CD4-positive, CD25-positive, alpha-beta regulatory T cell (primary cell): ENCODE measurements at regions not wholly inside any gene's neighbourhood (a gene's known extent, or its start where the extent isn't known, plus 50 kb on each side); places are given as distances from the start of the nearest gene placed in this dataset.

Source experiments
- ATAC-seq, 2 donors: fragments of 150-1000 bp; cut with Tn5 transposase; one replicate each; pipeline ENCODE4 v1.10.0; 2021; ENCODE audit warnings: low read depth in 2 of 2, moderate number of reproducible peaks in 2 of 2, moderate library complexity in 1 of 2
- DNase-seq, 3 donors: peaks; one replicate each; pipeline versions ENCODE4 v3.0.0 to v3.0.0-alpha.2; 2012 to 2022; ENCODE audit warnings: mixed read lengths in 1 of 3
- H3K27ac ChIP-seq: one replicate; pipeline ENCODE4 v1.7.0; 2013; ENCODE audit warnings: mild to moderate bottlenecking, low read length; ENCODE audit not compliant: insufficient read depth, poor library complexity, severe bottlenecking
- H3K27me3 ChIP-seq: one replicate; pipeline ENCODE4 v1.7.0; 2013; ENCODE audit warnings: low read length; ENCODE audit not compliant: control insufficient read depth, insufficient read depth
- H3K36me3 ChIP-seq: one replicate; pipeline ENCODE4 v1.7.0; 2013; ENCODE audit warnings: mild to moderate bottlenecking, low read length, moderate library complexity; ENCODE audit not compliant: control insufficient read depth, insufficient read depth
- H3K4me1 ChIP-seq: 2 replicates; pipeline ENCODE4 v1.7.0; 2013; ENCODE audit warnings: mild to moderate bottlenecking, low read length; ENCODE audit not compliant: insufficient read depth, control insufficient read depth, poor library complexity, severe bottlenecking
- H3K4me3 ChIP-seq: one replicate; pipeline ENCODE4 v1.7.0; 2013; ENCODE audit warnings: low read depth, mild to moderate bottlenecking, low read length, moderate library complexity
- H3K9me3 ChIP-seq, 2 experiments: 1 replicate in 1 of 2; 2 replicates in 1 of 2; pipeline ENCODE4 v1.7.0; 2013; ENCODE audit warnings: low read length in 2 of 2, mild to moderate bottlenecking in 1 of 2, moderate library complexity in 1 of 2; ENCODE audit not compliant: control insufficient read depth in 2 of 2
- H3K27ac Mint-ChIP-seq, 3 donors: one replicate each; pipeline ENCODE4 v1.8.0; 2020 to 2022; ENCODE audit warnings: mild to moderate bottlenecking in 3 of 3, mixed read lengths in 3 of 3, moderate library complexity in 2 of 3
- H3K27me3 Mint-ChIP-seq: one replicate; pipeline ENCODE4 v1.8.0; 2022; ENCODE audit warnings: mild to moderate bottlenecking, mixed read lengths
- H3K36me3 Mint-ChIP-seq: one replicate; pipeline ENCODE4 v1.8.0; 2020; ENCODE audit warnings: mixed read lengths
- H3K4me1 Mint-ChIP-seq, 4 donors: one replicate each; pipeline ENCODE4 v1.8.0; 2020 to 2022; ENCODE audit warnings: mixed read lengths in 4 of 4, mild to moderate bottlenecking in 1 of 4
- H3K4me3 Mint-ChIP-seq, 4 donors: one replicate each; pipeline ENCODE4 v1.8.0; 2020 to 2022; ENCODE audit warnings: mild to moderate bottlenecking in 4 of 4, mixed read lengths in 4 of 4, moderate library complexity in 3 of 4
- H3K9me3 Mint-ChIP-seq, 7 donors: one replicate each; pipeline ENCODE4 v1.8.0; 2020 to 2022; ENCODE audit warnings: mixed read lengths in 7 of 7, mild to moderate bottlenecking in 3 of 7, moderate library complexity in 2 of 7

DNA sequence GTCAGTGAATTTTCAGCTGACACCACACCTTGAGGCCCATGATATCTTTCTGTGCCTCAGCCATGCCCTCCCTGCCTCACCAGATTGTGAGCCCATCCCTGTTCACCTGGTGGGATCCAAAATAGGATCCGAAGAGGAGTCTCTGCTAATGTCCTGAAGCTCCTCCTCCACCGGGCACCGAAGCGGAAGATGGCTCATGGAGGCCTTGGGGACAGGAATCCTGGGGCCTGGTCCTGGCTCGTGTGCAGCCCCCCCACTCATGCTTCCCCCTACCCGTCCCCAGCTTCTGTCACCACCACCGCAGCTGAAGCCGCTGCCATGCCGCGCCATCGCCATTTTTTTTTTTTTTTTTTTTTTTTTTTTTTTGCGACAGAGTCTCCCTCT is 1683.4 kb downstream of the TP53TG3F start:
- no peaks in the 10 kb centered on the region for H3K27me3 ChIP-seq
- H3K9me3 Mint-ChIP-seq: peaks cover 0 to 32% (median 15%) of the 10 kb centered on the region in 7 donors
- DNase-seq: no peak
- H3K36me3 Mint-ChIP-seq: no peaks in the 10 kb centered on the region
- H3K27me3 Mint-ChIP-seq: no peaks in the 10 kb centered on the region
- H3K27ac Mint-ChIP-seq: no peak overlapping the region
- H3K4me3 ChIP-seq: no peak overlapping the region
- H3K27ac ChIP-seq: no peak overlapping the region
- H3K9me3 ChIP-seq: peaks cover 8 to 61% of the 10 kb centered on the region in 2 experiments
- no peaks in the 10 kb centered on the region for H3K4me1 ChIP-seq
- H3K4me1 Mint-ChIP-seq: no peaks in the 10 kb centered on the region
- ATAC-seq: no peak
- H3K36me3 ChIP-seq: no peaks in the 10 kb centered on the region
- H3K4me3 Mint-ChIP-seq: no peak overlapping the region

DNA sequence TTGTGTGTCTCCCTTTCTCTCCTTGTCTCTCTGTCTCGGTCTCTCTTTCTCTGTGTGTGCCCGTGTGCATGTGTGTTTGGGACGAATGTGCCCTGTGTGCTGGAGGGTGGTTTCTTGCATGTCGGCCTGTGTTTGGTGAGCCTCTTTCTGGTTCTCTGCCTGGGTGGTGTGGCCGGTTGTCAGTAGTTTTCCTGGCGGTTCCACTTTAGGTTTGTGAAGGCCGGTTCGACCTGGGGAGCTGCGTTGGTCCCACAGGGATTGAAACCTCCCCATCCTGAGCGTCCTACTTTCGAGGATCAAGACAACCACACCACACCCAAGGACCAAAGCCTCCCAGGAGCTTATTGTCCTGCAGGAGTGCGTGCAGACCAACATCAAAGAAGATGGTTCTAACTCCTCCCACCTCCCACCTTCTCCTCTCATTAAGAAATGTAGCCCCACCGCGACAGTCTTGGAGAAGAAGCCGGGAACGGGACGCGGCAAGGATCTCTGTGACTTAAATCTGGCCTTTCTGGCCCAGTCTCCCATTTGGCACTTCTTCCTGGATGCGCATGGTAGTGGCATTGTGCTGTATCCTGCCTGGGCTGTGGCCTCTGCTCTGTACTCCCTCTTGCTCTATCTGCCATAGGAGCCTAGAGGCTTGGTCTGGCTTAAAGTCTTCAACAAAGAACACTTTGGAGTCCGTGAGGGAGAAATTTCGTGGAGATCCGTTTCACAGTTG is 1685.0 kb downstream of the TP53TG3F start:
- DNase-seq: no peak
- no peak for ATAC-seq
- no peaks in the 10 kb centered on the region for H3K36me3 Mint-ChIP-seq
- no peaks in the 10 kb centered on the region for H3K4me1 Mint-ChIP-seq
- H3K4me3 Mint-ChIP-seq: no peak overlapping the region
- peak overlapping the region in 1 of 3 donors; percentile 48 for H3K27ac Mint-ChIP-seq
- H3K27ac ChIP-seq: no peak overlapping the region
- no peaks in the 10 kb centered on the region for H3K4me1 ChIP-seq
- H3K4me3 ChIP-seq: no peak overlapping the region
- peaks cover 8 to 72% of the 10 kb centered on the region in 2 experiments for H3K9me3 ChIP-seq
- H3K9me3 Mint-ChIP-seq: peaks cover 0 to 39% (median 13%) of the 10 kb centered on the region in 7 donors
- H3K27me3 ChIP-seq: no peaks in the 10 kb centered on the region
- no peaks in the 10 kb centered on the region for H3K36me3 ChIP-seq
- H3K27me3 Mint-ChIP-seq: no peaks in the 10 kb centered on the region

- H3K36me3 ChIP-seq: no peaks in the 10 kb centered on the region
- H3K4me3 Mint-ChIP-seq: no peak overlapping the region
- H3K4me1 ChIP-seq: no peaks in the 10 kb centered on the region
- H3K9me3 Mint-ChIP-seq: peaks cover 0 to 39% (median 11%) of the 10 kb centered on the region in 7 donors
- no peak overlapping the region for H3K27ac ChIP-seq
- H3K4me3 ChIP-seq: no peak overlapping the region
- DNase-seq: no peak
- H3K9me3 ChIP-seq: peaks cover 5 to 69% of the 10 kb centered on the region in 2 experiments
- H3K27me3 Mint-ChIP-seq: no peaks in the 10 kb centered on the region
- no peak overlapping the region for H3K27ac Mint-ChIP-seq
- no peaks in the 10 kb centered on the region for H3K4me1 Mint-ChIP-seq
- H3K36me3 Mint-ChIP-seq: no peaks in the 10 kb centered on the region
- no peak for ATAC-seq
- no peaks in the 10 kb centered on the region for H3K27me3 ChIP-seq
Measured at GRCh38 chr16:35146031-35146710, 1686.8 kb downstream of the TP53TG3F start.

DNA sequence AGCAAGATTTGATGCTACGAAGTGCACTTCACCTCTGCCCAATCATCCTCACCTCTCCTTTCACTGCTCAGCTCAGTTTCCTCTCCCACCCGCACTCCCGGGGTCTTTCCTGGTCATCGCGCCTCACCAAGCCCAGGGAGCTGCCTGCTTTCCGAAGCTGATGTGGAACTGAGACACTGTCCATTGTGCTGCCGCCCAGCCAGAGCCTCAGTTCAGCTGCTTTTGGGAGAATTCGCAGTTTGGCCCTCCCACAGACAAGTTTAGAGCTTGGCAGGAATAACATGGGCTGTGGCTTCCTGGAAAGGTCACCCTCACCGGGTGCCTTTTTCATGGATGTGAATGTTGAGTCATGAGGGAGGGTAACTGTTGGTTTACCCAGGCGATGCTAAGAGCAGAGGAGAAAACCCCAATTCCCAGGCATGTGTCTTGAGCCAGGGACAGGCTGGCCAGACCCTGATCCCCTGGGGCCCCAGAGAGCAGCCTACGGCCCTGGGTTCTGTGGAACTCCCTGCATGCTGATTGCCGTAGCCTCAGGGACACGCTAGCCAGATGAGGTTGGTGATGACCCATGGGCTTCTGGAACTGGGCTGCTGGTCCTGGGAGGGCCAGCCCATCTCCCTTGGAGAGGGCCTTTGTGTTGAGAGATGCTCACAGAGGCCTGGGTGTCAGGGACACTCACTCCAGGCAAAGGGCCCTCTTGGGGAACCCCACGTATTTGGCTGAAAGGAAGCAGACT is 1687.5 kb downstream of the TP53TG3F start:
- no peaks in the 10 kb centered on the region for H3K27me3 Mint-ChIP-seq
- no peaks in the 10 kb centered on the region for H3K4me1 ChIP-seq
- ATAC-seq: no peak
- no peaks in the 10 kb centered on the region for H3K36me3 ChIP-seq
- no peak overlapping the region for H3K4me3 Mint-ChIP-seq
- no peak overlapping the region for H3K27ac Mint-ChIP-seq
- DNase-seq: no peak
- H3K27me3 ChIP-seq: no peaks in the 10 kb centered on the region
- H3K27ac ChIP-seq: no peak overlapping the region
- peaks cover 0 to 39% (median 8%) of the 10 kb centered on the region in 7 donors for H3K9me3 Mint-ChIP-seq
- H3K9me3 ChIP-seq: peaks cover 5 to 75% of the 10 kb centered on the region in 2 experiments
- no peak overlapping the region for H3K4me3 ChIP-seq
- no peaks in the 10 kb centered on the region for H3K36me3 Mint-ChIP-seq
- no peaks in the 10 kb centered on the region for H3K4me1 Mint-ChIP-seq

- H3K27ac Mint-ChIP-seq: no peak overlapping the region
- Histone ChIP-seq H3K4me3 (no peak overlapping the region), H3K36me3 (no peaks in the 10 kb centered on the region), H3K4me1 (no peaks in the 10 kb centered on the region), H3K9me3 (peaks cover 5 to 81% of the 10 kb centered on the region in 2 experiments), H3K27me3 (no peaks in the 10 kb centered on the region), H3K27ac (no peak overlapping the region)
- ATAC-seq (no peak), DNase-seq (no peak)
- no peaks in the 10 kb centered on the region for H3K36me3 Mint-ChIP-seq
- H3K9me3 Mint-ChIP-seq: peaks cover 0 to 41% (median 8%) of the 10 kb centered on the region in 7 donors
- H3K4me3 Mint-ChIP-seq: no peak overlapping the region
- H3K27me3 Mint-ChIP-seq: no peaks in the 10 kb centered on the region
- H3K4me1 Mint-ChIP-seq: no peaks in the 10 kb centered on the region
Measured at GRCh38 chr16:35147556-35148504, 1688.4 kb downstream of the TP53TG3F start.

DNA sequence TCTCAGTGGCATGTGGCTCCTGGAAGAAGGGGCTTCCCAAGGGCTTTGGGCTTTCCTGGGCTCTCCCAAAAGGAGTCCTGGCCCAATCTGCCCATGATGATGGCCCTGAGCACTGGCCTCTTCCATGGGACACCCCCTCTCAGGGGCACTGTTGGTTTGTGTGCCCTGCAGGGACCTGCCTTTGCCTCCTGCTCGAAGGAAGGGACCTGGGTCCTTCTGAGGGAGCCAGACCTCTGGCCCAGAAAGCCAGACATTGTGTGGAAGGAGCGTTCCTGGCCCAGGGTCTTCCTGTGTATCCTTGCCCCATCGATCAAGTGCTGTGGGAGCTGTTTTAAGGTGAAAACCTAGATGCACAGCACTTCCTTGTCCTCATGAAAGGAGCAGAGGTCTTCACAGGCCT is 1689.3 kb downstream of the TP53TG3F start:
- H3K4me3 ChIP-seq: no peak overlapping the region
- Mint-ChIP-seq H3K4me3 (no peak overlapping the region), H3K27ac (no peak overlapping the region), H3K36me3 (no peaks in the 10 kb centered on the region), H3K4me1 (no peaks in the 10 kb centered on the region), H3K27me3 (no peaks in the 10 kb centered on the region), H3K9me3 (peaks cover 0 to 47% (median 10%) of the 10 kb centered on the region in 7 donors)
- DNase-seq (no peak), ATAC-seq (no peak)
- no peak overlapping the region for H3K27ac ChIP-seq
- peaks cover 5 to 82% of the 10 kb centered on the region in 2 experiments for H3K9me3 ChIP-seq
- no peaks in the 10 kb centered on the region for H3K27me3 ChIP-seq
- no peaks in the 10 kb centered on the region for H3K36me3 ChIP-seq
- H3K4me1 ChIP-seq: no peaks in the 10 kb centered on the region

GRCh38 chr16:35149550-35149949 is 1690.1 kb downstream of the TP53TG3F start:
- Mint-ChIP-seq H3K4me1 (no peaks in the 10 kb centered on the region), H3K9me3 (peaks cover 0 to 48% (median 9%) of the 10 kb centered on the region in 7 donors), H3K4me3 (no peak overlapping the region), H3K27me3 (no peaks in the 10 kb centered on the region), H3K27ac (no peak overlapping the region), H3K36me3 (no peaks in the 10 kb centered on the region)
- Histone ChIP-seq H3K27me3 (no peaks in the 10 kb centered on the region), H3K36me3 (no peaks in the 10 kb centered on the region), H3K4me3 (no peak overlapping the region), H3K27ac (no peak overlapping the region), H3K9me3 (peaks cover 6 to 79% of the 10 kb centered on the region in 2 experiments), H3K4me1 (no peaks in the 10 kb centered on the region)
- DNase-seq (no peak), ATAC-seq (no peak)
